ENCODE measurements at regions not wholly inside any gene's neighbourhood (a gene's known extent, or its start where the extent isn't known, plus 50 kb on each side); places are given as distances from the start of the nearest gene placed in this dataset.

GRCh38 chr15:31925541-31925940 lies 104.8 kb upstream of the CHRNA7 start:
- intact Hi-C loops (cut with micrococcal nuclease; ENCODE audit: unreplicated experiment), result no loop called here
- Histone ChIP-seq H3K4me3 (replicated peaks in 1 of 3; ENCODE audit: insufficient read depth in 1 of 3, low read depth in 2 of 3, low read length in 3 of 3) (no peak overlapping the region), H3K9ac (ENCODE audit: insufficient read depth, low read depth, low read length) (no peak overlapping the region), H4K20me1 (ENCODE audit: insufficient read depth, low read length) (no peaks in the 10 kb centered on the region), H3K79me2 (ENCODE audit: insufficient read depth, low read length) (no peaks in the 10 kb centered on the region), H3K4me2 (ENCODE audit: low read depth, low read length) (no peak overlapping the region), H2AFZ (ENCODE audit: low read length) (no peak overlapping the region), H3K4me1 (ENCODE audit: insufficient read depth, low read length) (no peaks in the 10 kb centered on the region), H3K27ac (ENCODE audit: extremely low read length, insufficient read depth, low read length) (no peak overlapping the region), H3K27me3 (ENCODE audit: control insufficient read depth in 1 of 2, insufficient read depth in 2 of 2, low read length in 2 of 2) (peaks cover 0 to 3% of the 10 kb centered on the region in 2 experiments; a peak in 1 of 5 replicates), H3K9me3 (ENCODE audit: low read length) (no peaks in the 10 kb centered on the region), H3K36me3 (replicated peaks in 1 of 2; ENCODE audit: control insufficient read depth in 1 of 2, insufficient read depth in 2 of 2, low read length in 2 of 2) (no peaks in the 10 kb centered on the region)
- POLR2A ChIA-PET, result no interaction called here
- CTCF ChIA-PET (ENCODE audit: low intra/inter-chr PET ratio, low total read pairs), result no interaction called here
- ATAC-seq (no peak), FAIRE-seq (no peak), DNase-seq (ENCODE audit: low spot score) (no peak)
- in situ Hi-C loops (cut with HindIII; ENCODE audit: extremely low pct_ligation_motif_present, low pct_unique_long_range_greater_than_20kb), result no loop called here
- no TSS peak for BruUV-seq (replicated peaks)
- no peak for TF ChIP-seq RFX1 (IDR thresholded peaks at IDR 0.05)
- TF ChIP-seq ZNF800 (CRISPR knock-in tag; IDR thresholded peaks at IDR 0.05), result no peak
- TF ChIP-seq SMYD3 (CRISPR knock-in tag; IDR thresholded peaks at IDR 0.05), result no peak
- no peak for TF ChIP-seq ATM (IDR thresholded peaks at IDR 0.05; ENCODE audit: borderline replicate concordance)
- TF ChIP-seq ZNF138 (CRISPR knock-in tag; IDR thresholded peaks at IDR 0.05; ENCODE audit: low read depth), result no peak
- no peak for TF ChIP-seq CHCHD3 (CRISPR knock-in tag; IDR thresholded peaks at IDR 0.05)
- no peak for TF ChIP-seq HOXA9 (CRISPR knock-in tag; IDR thresholded peaks at IDR 0.05; ENCODE audit: borderline replicate concordance)
- TF ChIP-seq ZBTB42 (CRISPR knock-in tag; IDR thresholded peaks at IDR 0.05), result no peak
- no peak for TF ChIP-seq MED13 (CRISPR knock-in tag; IDR thresholded peaks at IDR 0.05)
- TF ChIP-seq ZBTB39 (CRISPR knock-in tag; IDR thresholded peaks at IDR 0.05), result no peak
- TF ChIP-seq TSC22D2 (CRISPR knock-in tag; IDR thresholded peaks at IDR 0.05; ENCODE audit: borderline replicate concordance), result no peak
- no peak for TF ChIP-seq PAF1 (CRISPR knock-in tag; IDR thresholded peaks at IDR 0.05)
- TF ChIP-seq HOXD1 (CRISPR knock-in tag; IDR thresholded peaks at IDR 0.05), result no peak
- 31% methylated on average over 9 of the region's 9 CpGs for WGBS (ENCODE audit: low lambda C conversion rate)

Measured in HepG2 (cell line).